ENCODE measurements at regions not wholly inside any gene's neighbourhood (a gene's known extent, or its start where the extent isn't known, plus 50 kb on each side); places are given as distances from the start of the nearest gene placed in this dataset.
"Not testable (repeated sequence)": the region's sequence is repeated elsewhere in the genome, so short reads cannot be mapped to it uniquely, and the experiment has no call there.

DNA sequence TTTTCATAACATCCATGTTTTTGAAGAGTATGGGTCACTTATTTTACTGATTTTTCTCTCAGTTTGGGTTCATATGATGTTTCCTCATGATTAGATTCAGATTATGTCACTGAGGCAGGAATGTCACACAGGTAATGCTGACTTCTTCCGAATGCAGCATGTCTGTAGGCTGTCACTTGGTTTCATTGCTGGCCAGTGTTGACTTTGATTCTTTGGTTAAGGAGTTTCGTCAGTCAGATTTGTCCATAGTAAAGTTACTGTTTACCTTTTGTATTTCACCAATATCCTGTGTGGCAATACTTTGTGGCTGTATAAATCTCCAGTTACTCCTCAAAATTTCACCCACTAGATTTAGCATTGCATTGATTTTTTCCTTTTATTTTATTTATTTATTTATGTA lies 105.6 kb downstream of the MRPL57 start:
- ATAC-seq (ENCODE audit: insufficient read depth, low FRiP score) (no peak), DNase-seq (no peak)
- Histone ChIP-seq H3K27ac (ENCODE audit: low read depth in 1 of 2, low read length in 1 of 2) (no peak overlapping the region), H3K9ac (ENCODE audit: insufficient read depth in 1 of 2, low read length in 2 of 2) (no peak overlapping the region), H3K4me3 (no peak overlapping the region), H3K9me3 (ENCODE audit: control insufficient read depth in 4 of 4, insufficient read depth in 3 of 4, low read length in 3 of 4) (no peaks in the 10 kb centered on the region), H3K36me3 (ENCODE audit: control insufficient read depth in 4 of 4, insufficient read depth in 4 of 4, low read length in 4 of 4) (no peaks in the 10 kb centered on the region), H3K27me3 (ENCODE audit: control insufficient read depth in 3 of 3, insufficient read depth in 3 of 3, low read length in 2 of 3) (peaks cover 0 to 4% (median 0%) of the 10 kb centered on the region in 3 donors), H3K4me1 (ENCODE audit: control insufficient read depth in 5 of 5, insufficient read depth in 5 of 5, low read length in 5 of 5) (no peaks in the 10 kb centered on the region)
- TF ChIP-seq, protein P1, sequence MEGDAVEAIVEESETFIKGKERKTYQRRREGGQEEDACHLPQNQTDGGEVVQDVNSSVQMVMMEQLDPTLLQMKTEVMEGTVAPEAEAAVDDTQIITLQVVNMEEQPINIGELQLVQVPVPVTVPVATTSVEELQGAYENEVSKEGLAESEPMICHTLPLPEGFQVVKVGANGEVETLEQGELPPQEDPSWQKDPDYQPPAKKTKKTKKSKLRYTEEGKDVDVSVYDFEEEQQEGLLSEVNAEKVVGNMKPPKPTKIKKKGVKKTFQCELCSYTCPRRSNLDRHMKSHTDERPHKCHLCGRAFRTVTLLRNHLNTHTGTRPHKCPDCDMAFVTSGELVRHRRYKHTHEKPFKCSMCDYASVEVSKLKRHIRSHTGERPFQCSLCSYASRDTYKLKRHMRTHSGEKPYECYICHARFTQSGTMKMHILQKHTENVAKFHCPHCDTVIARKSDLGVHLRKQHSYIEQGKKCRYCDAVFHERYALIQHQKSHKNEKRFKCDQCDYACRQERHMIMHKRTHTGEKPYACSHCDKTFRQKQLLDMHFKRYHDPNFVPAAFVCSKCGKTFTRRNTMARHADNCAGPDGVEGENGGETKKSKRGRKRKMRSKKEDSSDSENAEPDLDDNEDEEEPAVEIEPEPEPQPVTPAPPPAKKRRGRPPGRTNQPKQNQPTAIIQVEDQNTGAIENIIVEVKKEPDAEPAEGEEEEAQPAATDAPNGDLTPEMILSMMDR (IDR thresholded peaks at IDR 0.05; ENCODE audit: control extremely low read depth, extremely low read depth): no peak
- 74 to 82% methylated on average over 2 of the region's 2 CpGs for WGBS, 2 donors

GRCh38 chr13:21287331-21287907 lies 111.0 kb downstream of the MRPL57 start:
- Histone ChIP-seq H3K4me3 (no peak overlapping the region), H3K9me3 (ENCODE audit: control insufficient read depth in 4 of 4, insufficient read depth in 3 of 4, low read length in 3 of 4) (no peaks in the 10 kb centered on the region), H3K9ac (ENCODE audit: insufficient read depth in 1 of 2, low read length in 2 of 2) (no peak overlapping the region), H3K27ac (ENCODE audit: low read depth in 1 of 2, low read length in 1 of 2) (no peak overlapping the region), H3K4me1 (ENCODE audit: control insufficient read depth in 5 of 5, insufficient read depth in 5 of 5, low read length in 5 of 5) (no peaks in the 10 kb centered on the region), H3K36me3 (ENCODE audit: control insufficient read depth in 4 of 4, insufficient read depth in 4 of 4, low read length in 4 of 4) (no peaks in the 10 kb centered on the region), H3K27me3 (ENCODE audit: control insufficient read depth in 3 of 3, insufficient read depth in 3 of 3, low read length in 2 of 3) (peaks cover 0 to 4% (median 0%) of the 10 kb centered on the region in 3 donors)
- WGBS, 2 donors: 89 to 96% methylated on average over 16 to 20 of the region's 20 CpGs
- no peak for DNase-seq
- TF ChIP-seq, protein P1 (IDR thresholded peaks at IDR 0.05; ENCODE audit: control extremely low read depth, extremely low read depth): no peak
- no peak for ATAC-seq (ENCODE audit: insufficient read depth, low FRiP score)

- Histone ChIP-seq H3K27ac (ENCODE audit: low read depth in 1 of 2, low read length in 1 of 2) (no peak overlapping the region), H3K4me1 (ENCODE audit: control insufficient read depth in 5 of 5, insufficient read depth in 5 of 5, low read length in 5 of 5) (no peaks in the 10 kb centered on the region), H3K9ac (ENCODE audit: insufficient read depth in 1 of 2, low read length in 2 of 2) (no peak overlapping the region), H3K36me3 (ENCODE audit: control insufficient read depth in 4 of 4, insufficient read depth in 4 of 4, low read length in 4 of 4) (no peaks in the 10 kb centered on the region), H3K9me3 (ENCODE audit: control insufficient read depth in 4 of 4, insufficient read depth in 3 of 4, low read length in 3 of 4) (no peaks in the 10 kb centered on the region), H3K27me3 (ENCODE audit: control insufficient read depth in 3 of 3, insufficient read depth in 3 of 3, low read length in 2 of 3) (peaks cover 0 to 4% (median 0%) of the 10 kb centered on the region in 3 donors), H3K4me3 (no peak overlapping the region)
- no peak for DNase-seq
- ATAC-seq (ENCODE audit: insufficient read depth, low FRiP score): no peak
- TF ChIP-seq, protein P1 (IDR thresholded peaks at IDR 0.05; ENCODE audit: control extremely low read depth, extremely low read depth): no peak
- WGBS, 2 donors: 90 to 94% methylated on average over 5 of the region's 5 CpGs
Observed at GRCh38 chr13:21289475-21289874, 113.0 kb downstream of the MRPL57 start.

DNA sequence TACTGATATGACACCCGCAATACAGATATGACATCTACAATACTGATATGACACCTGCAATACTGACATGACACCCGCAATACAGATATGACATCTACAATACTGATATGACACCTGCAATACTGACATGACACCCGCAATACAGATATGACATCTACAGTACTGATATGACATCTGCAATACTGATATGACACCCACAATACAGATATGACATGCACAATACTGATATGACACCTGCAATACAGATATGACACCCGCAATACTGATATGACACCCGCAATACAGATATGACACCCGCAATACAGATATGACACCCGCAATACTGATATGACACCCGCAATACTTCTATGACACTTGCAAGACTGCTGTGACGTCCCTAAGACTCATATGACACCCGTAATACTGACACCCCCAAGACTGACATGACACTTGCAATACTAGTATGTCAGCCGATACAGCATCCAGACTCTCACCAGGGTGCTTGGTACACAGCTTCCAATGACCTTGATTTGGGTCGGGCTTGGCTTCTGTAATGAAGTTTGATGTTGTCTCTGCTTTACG lies 114.1 kb downstream of the MRPL57 start:
- not testable (repeated sequence) for H3K9ac ChIP-seq (ENCODE audit: insufficient read depth in 1 of 2, low read length in 2 of 2); H3K4me1 ChIP-seq (ENCODE audit: control insufficient read depth in 5 of 5, insufficient read depth in 5 of 5, low read length in 5 of 5); H3K4me3 ChIP-seq; H3K9me3 ChIP-seq (ENCODE audit: control insufficient read depth in 4 of 4, insufficient read depth in 3 of 4, low read length in 3 of 4); DNase-seq; H3K27me3 ChIP-seq (ENCODE audit: control insufficient read depth in 3 of 3, insufficient read depth in 3 of 3, low read length in 2 of 3); H3K27ac ChIP-seq (ENCODE audit: low read depth in 1 of 2, low read length in 1 of 2); ATAC-seq (ENCODE audit: insufficient read depth, low FRiP score); H3K36me3 ChIP-seq (ENCODE audit: control insufficient read depth in 4 of 4, insufficient read depth in 4 of 4, low read length in 4 of 4)
- WGBS, 2 donors: 91 to 96% methylated on average over 13 of the region's 13 CpGs
